ENCODE measurements at regions not wholly inside any gene's neighbourhood (a gene's known extent, or its start where the extent isn't known, plus 50 kb on each side); places are given as distances from the start of the nearest gene placed in this dataset.

DNA sequence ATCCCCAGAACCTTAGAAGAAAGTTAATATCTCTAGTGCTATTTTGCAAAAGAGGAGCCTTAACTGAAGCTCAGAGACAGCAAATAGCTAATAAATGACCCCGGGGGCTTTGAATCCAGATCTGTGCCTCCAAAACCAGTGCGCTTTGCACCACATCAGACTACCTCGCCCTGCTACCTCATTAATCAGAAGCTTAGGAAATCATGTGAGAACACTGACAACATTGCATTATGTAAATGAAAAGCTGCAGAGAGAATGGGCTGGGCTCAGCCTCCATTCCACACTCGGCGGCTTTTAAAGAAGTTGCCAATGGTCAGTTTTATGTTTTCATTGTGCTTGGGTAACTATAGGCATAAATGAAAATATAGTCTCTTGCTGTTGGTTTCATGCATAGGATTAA lies 54.0 kb upstream of the STMND1 start:
- no peaks in the 10 kb centered on the region for H3K27me3 ChIP-seq
- TF ChIP-seq Cebpa-rat (IDR thresholded peaks at IDR 0.05): no peak

DNA sequence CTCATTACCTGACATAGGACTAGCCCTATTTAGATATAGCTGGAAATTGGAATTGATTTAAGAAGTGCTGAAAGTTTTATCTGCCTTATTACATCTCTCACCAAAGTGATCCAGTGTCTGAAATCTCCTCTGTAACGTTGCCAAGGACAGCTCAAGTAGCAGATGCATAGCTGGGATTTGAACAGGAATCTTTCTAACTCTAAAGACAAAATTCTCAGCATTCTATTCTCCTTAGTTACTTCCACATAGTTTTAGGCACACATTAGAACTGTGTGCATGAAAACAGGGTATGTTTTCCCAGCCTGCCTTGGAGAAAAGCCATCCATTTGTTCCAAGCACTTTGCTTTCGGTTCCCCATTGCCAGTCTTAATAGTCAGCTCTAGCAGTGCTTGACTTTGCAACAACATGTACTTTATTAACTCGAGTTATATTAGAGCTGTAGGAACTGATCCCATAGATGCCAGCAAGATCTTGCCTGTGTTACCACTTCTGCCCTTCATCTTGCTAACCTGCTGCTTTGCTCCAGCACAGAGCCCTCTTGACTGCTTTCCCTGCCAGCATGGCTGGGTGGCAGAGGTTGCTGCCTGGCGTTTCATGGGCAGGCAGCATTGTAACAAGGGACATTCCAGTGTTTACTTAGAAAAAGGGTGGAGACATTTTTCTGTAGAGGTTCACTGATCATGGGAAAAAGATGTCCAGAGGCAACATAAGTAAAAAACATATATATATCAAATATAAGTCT lies 56.1 kb upstream of the STMND1 start:
- Histone ChIP-seq H3K4me1 (no peaks in the 10 kb centered on the region), H3K9ac (no peak overlapping the region), H3K36me3 (no peaks in the 10 kb centered on the region), H3K27me3 (no peaks in the 10 kb centered on the region), H4K20me1 (no peaks in the 10 kb centered on the region), H3K9me3 (no peaks in the 10 kb centered on the region), H3K4me2 (no peak overlapping the region), H3K4me3 (no peak overlapping the region), H3K27ac (no peak overlapping the region)
- TF ChIP-seq Cebpa-rat (IDR thresholded peaks at IDR 0.05): no peak

More for the DNA sequence above, 54.0 kb upstream of the STMND1 start:
- Histone ChIP-seq H3K4me2 (no peak overlapping the region), H3K4me1 (no peaks in the 10 kb centered on the region), H3K9ac (no peak overlapping the region), H3K9me3 (no peaks in the 10 kb centered on the region), H3K27ac (no peak overlapping the region), H4K20me1 (no peaks in the 10 kb centered on the region), H3K4me3 (no peak overlapping the region), H3K36me3 (no peaks in the 10 kb centered on the region)

DNA sequence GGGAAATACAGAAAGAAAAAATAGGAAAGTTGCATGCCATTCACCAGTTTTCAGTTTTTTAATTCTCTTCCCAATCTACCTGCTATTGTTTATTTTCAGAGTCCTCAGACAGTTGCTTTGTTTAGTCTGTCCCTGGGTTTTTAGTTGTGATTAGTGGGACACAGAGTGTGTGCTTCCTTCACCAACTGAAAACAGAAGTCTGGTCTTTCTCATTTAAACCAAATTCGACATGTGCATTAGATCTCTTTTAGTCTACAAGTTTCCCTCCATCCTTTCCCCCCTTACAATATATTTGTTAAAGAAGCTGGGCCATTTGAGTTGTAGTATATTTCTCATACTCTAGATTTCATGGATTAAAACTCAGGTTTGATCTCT lies 58.7 kb upstream of the STMND1 start:
- no peak overlapping the region for H3K4me2 ChIP-seq
- no peaks in the 10 kb centered on the region for H3K36me3 ChIP-seq
- H3K9ac ChIP-seq: no peak overlapping the region
- no peak for TF ChIP-seq Cebpa-rat (IDR thresholded peaks at IDR 0.05)
- H3K4me3 ChIP-seq: no peak overlapping the region
- no peaks in the 10 kb centered on the region for H3K4me1 ChIP-seq
- no peaks in the 10 kb centered on the region for H3K27me3 ChIP-seq
- no peaks in the 10 kb centered on the region for H4K20me1 ChIP-seq
- no peak overlapping the region for H3K27ac ChIP-seq
- no peaks in the 10 kb centered on the region for H3K9me3 ChIP-seq

DNA sequence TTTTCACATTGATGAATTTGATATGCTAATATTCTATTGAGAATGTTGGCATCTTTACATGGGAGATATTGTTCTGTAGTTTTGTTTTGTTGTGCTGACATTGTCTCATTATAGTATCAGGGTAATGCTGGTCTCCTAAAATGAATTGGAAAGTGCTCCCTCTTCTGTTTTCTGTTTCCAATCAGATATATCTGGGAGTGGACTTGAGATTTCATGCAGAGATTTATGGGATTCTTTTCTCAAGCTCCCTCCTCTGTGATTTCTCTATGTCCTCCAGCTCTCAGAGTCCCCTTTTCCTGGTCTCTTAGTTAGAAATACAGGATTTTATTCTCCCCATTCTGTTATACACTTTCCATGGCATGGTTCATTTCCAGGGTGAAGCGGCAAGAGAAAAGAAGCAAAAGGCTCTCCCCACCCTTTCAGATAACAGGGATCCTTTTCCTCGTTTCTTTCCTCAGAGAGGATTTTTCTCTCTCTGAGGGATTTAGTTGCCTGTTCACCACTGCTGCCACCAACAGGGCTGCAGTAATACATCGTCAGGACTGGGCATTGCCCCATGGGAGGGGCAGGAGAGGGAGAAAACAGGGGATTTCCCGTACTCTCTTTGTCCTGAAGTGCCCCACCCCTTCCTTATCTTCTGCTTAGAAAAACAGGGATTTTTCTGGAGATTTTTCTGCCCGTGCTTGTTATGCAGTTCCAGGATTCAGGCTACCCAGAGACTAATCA lies 59.3 kb upstream of the STMND1 start:
- no peak for TF ChIP-seq Cebpa-rat (IDR thresholded peaks at IDR 0.05)
- Histone ChIP-seq H3K27ac (no peak overlapping the region), H3K4me3 (no peak overlapping the region), H3K9ac (no peak overlapping the region), H4K20me1 (no peaks in the 10 kb centered on the region), H3K27me3 (no peaks in the 10 kb centered on the region), H3K4me1 (no peaks in the 10 kb centered on the region), H3K4me2 (no peak overlapping the region), H3K36me3 (no peaks in the 10 kb centered on the region), H3K9me3 (no peaks in the 10 kb centered on the region)

DNA sequence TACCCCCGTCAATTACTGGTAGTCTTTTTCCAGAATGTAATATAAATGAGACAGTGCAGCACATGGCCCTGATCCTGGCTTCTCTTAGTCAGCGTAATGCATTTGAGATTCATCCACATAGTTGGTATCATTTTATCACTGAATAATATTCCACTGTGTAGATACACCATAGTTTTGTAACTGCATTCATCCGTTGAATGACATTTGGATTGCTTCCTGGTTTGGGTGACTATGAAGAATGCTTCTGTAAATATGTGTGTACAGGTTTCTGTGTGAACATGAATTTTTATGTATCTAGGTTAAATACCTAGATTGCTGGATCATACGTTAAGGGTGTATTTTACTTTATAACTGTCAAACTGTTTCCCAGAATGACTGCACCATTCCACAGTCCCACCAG lies 62.6 kb upstream of the STMND1 start:
- no peak for TF ChIP-seq Cebpa-rat (IDR thresholded peaks at IDR 0.05)
- Histone ChIP-seq H3K4me1 (no peaks in the 10 kb centered on the region), H3K9ac (no peak overlapping the region), H3K9me3 (no peaks in the 10 kb centered on the region), H3K27ac (no peak overlapping the region), H3K36me3 (no peaks in the 10 kb centered on the region), H3K4me3 (no peak overlapping the region), H3K4me2 (no peak overlapping the region), H4K20me1 (no peaks in the 10 kb centered on the region), H3K27me3 (no peaks in the 10 kb centered on the region)

DNA sequence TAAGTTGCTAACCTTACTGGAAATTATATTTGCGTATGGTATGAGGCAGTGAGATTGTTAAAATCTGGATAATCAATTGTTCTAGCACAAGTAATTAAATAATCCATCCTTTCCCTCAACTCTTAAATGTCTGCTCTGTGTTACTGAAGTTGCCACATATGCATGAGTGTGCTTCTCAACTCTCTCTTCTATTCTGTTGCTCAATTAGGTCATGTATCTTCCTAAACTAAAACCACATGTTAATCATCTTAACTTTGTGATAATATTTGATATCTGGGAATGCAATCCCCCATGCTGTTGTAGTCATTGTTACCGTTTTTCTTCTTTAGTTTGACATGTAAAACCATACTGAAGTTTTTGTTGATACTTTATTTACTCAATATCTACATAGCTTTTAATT lies 63.5 kb upstream of the STMND1 start:
- Histone ChIP-seq H3K27me3 (no peaks in the 10 kb centered on the region), H3K4me3 (no peak overlapping the region), H3K36me3 (no peaks in the 10 kb centered on the region), H3K4me2 (no peak overlapping the region), H3K27ac (no peak overlapping the region), H4K20me1 (no peaks in the 10 kb centered on the region), H3K4me1 (no peaks in the 10 kb centered on the region), H3K9ac (no peak overlapping the region), H3K9me3 (no peaks in the 10 kb centered on the region)
- no peak for TF ChIP-seq Cebpa-rat (IDR thresholded peaks at IDR 0.05)

DNA sequence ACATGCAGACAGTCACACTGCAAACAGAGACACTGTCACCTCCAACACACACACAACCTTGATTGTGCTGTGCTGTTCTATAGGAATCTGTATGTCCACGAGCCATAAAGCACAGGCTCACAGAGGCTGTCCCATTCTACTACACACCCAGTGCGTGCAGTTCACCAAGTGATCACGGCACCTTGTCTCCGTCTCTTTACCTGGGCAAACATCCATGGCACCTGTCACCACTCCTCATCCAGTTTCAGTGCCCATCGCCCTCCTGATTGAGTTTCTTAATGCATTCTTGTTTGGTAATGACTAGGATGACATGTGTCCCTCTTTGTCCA lies 65.8 kb upstream of the STMND1 start:
- Histone ChIP-seq H3K27me3 (no peaks in the 10 kb centered on the region), H3K4me1 (no peaks in the 10 kb centered on the region), H3K9ac (no peak overlapping the region), H3K27ac (no peak overlapping the region), H4K20me1 (no peaks in the 10 kb centered on the region), H3K4me3 (no peak overlapping the region), H3K4me2 (no peak overlapping the region), H3K9me3 (no peaks in the 10 kb centered on the region), H3K36me3 (no peaks in the 10 kb centered on the region)
- TF ChIP-seq Cebpa-rat (IDR thresholded peaks at IDR 0.05): no peak

DNA sequence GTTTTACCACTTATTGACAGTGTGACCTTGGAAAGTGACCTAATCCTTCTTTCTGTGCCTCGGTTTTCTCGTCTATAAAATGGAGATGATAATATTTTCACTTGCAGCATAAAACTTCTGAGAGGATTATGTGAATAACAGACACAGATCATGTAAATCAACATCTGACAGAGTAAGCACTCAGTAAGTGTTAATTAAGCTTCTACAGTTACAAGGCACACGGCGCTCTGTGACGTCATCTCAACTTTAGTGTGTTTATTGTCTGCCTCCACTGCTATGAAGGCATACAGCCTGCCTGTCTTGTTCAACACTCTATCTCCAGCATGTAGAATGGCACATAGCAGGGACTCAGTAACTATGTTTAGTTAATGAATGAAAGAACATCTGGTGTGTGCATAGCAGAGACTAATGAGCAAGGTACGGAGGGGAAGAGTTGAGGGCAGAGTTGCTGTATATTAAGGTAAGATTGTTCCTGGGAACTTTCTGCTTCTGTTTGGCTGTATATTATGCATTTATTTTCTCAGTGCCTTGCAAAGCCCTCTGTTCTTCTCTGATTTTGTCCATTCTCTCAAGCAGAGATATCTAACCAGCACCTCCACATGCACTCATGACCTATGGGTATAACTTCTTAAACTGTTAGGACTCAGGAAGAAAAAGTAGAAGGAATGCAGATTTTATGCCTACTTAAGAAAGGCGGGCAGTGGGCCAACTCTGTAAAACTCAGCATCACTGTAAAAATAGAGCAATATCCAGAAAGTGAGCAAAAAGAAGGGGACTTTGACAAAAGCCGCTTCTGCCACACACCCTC lies 66.4 kb upstream of the STMND1 start:
- Histone ChIP-seq H3K9me3 (no peaks in the 10 kb centered on the region), H3K9ac (no peak overlapping the region), H3K4me1 (no peaks in the 10 kb centered on the region), H3K27me3 (no peaks in the 10 kb centered on the region), H4K20me1 (no peaks in the 10 kb centered on the region), H3K4me2 (no peak overlapping the region), H3K36me3 (no peaks in the 10 kb centered on the region), H3K4me3 (no peak overlapping the region), H3K27ac (no peak overlapping the region)
- TF ChIP-seq Cebpa-rat (IDR thresholded peaks at IDR 0.05): no peak

DNA sequence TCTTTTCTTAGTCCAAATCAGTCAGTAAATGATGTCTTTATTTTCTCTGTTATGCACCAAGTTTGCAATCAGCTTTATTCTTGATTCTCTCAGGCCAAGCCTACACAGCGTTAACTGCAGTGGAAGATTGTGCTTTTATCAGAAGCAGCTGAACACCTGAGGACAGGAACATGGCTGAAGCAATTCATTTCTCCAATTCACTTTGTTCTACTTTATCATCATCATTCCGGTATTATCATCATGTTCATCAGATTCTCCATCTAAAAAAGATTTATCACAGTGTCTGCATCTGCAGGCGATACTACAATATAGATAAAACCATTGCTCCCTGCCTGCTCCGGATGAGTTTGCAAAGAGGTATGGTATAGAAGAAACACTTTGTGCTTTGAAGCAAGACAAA lies 68.1 kb upstream of the STMND1 start:
- Histone ChIP-seq H4K20me1 (no peaks in the 10 kb centered on the region), H3K9ac (no peak overlapping the region), H3K36me3 (no peaks in the 10 kb centered on the region), H3K9me3 (no peaks in the 10 kb centered on the region), H3K4me2 (no peak overlapping the region), H3K4me1 (no peaks in the 10 kb centered on the region), H3K27ac (no peak overlapping the region), H3K27me3 (no peaks in the 10 kb centered on the region), H3K4me3 (no peak overlapping the region)
- TF ChIP-seq Cebpa-rat (IDR thresholded peaks at IDR 0.05): no peak

DNA sequence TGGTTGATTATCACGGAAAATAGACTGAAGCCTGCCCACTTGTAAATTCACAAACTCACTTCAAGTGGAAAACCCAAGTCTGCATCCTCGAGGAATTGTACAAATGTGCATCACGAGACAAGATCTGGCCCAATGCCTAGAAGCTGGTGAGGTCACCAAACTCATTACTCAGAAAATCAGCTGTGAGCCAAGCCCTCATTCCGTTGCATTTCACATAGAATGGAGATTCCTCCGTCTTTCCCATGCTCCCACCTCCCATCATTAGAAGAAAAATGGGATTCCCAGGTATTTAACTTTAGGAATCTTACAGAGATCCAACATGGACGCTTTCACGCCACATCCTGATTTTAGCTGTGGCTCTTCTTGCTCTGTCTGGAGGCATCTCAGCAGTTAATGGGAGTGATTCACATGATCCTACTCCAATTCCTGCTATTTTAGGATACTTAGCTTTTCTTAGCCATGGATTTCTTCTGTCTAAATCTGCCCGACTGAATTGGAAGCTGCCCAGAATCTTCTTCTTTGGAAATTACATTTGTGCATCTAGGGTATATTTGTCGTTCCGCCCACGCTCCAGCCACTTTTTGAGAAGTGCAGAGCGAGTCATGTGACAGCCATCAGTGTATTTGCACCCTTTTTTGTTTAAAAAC lies 68.7 kb upstream of the STMND1 start:
- Histone ChIP-seq H3K9me3 (no peaks in the 10 kb centered on the region), H3K9ac (no peak overlapping the region), H3K4me3 (no peak overlapping the region), H4K20me1 (no peaks in the 10 kb centered on the region), H3K4me2 (no peak overlapping the region), H3K27ac (no peak overlapping the region), H3K4me1 (no peaks in the 10 kb centered on the region), H3K27me3 (no peaks in the 10 kb centered on the region), H3K36me3 (no peaks in the 10 kb centered on the region)
- no peak for TF ChIP-seq Cebpa-rat (IDR thresholded peaks at IDR 0.05)

All from BLaER1 (cell line).